NCI-H345 (cell line): ENCODE measurements at regions not wholly inside any gene's neighbourhood (a gene's known extent, or its start where the extent isn't known, plus 50 kb on each side); places are given as distances from the start of the nearest gene placed in this dataset.
"Not testable (repeated sequence)": the region's sequence is repeated elsewhere in the genome, so short reads cannot be mapped to it uniquely, and the experiment has no call there.

Experiments used
- DNase-seq: peaks from one replicate; lab custom pipeline; 2025; lab: John Stamatoyannopoulos, UW

- DNase-seq, result no peak
Observed at GRCh38 chr5:57950616-57951228, 468.1 kb upstream of the ACTBL2 start.

DNA sequence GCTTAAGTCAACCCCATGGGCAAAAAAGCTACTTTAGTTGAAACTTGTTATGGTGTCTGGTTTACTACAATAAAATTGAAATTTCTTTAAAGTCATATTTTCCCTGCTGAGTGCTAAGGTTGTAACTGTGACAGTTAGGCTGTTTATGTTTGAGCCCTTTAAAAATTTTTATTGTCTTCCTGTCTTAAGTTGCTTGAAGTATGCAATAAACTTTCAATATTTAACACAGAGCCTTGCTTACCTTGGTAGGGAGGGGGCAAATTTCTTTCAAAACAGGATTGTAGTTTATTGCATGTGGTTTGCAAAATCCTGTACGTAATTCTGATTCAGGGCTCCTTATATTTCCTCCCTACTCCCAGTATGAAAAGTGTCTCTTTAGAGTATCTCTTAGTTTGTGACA lies 465.5 kb upstream of the ACTBL2 start:
- no peak for DNase-seq

- DNase-seq, result no peak
Observed at GRCh38 chr5:57947181-57947580, 464.6 kb upstream of the ACTBL2 start.

- DNase-seq, result no peak
Observed at GRCh38 chr5:57940879-57941278, 458.3 kb upstream of the ACTBL2 start.

DNA sequence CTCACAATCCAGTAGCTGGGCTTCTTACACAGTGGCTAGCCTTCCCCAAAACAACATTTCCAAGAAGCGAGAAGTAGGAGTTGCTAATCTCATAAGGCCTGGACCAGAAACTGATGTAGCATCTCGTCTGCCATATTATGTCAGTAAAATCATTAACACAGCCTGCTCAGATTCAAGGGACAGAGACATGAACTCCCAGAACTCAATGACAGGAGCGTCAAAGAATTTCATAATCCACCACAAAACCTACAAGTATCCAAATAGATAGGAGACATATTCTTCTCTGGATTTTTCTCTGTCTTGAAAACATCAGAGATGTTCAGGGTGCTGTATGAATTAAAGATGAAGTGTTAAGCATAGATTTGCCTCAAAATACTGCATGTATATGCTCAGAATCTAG lies 457.6 kb upstream of the ACTBL2 start:
- no peak for DNase-seq

GRCh38 chr5:57939771-57940170 lies 457.2 kb upstream of the ACTBL2 start:
- DNase-seq, result no peak

- DNase-seq, result no peak
Observed at GRCh38 chr5:57939335-57939734, 456.7 kb upstream of the ACTBL2 start.

GRCh38 chr5:57938174-57938557 lies 455.6 kb upstream of the ACTBL2 start:
- no peak for DNase-seq

- no peak for DNase-seq
Observed at GRCh38 chr5:57937501-57938173, 455.0 kb upstream of the ACTBL2 start.

DNA sequence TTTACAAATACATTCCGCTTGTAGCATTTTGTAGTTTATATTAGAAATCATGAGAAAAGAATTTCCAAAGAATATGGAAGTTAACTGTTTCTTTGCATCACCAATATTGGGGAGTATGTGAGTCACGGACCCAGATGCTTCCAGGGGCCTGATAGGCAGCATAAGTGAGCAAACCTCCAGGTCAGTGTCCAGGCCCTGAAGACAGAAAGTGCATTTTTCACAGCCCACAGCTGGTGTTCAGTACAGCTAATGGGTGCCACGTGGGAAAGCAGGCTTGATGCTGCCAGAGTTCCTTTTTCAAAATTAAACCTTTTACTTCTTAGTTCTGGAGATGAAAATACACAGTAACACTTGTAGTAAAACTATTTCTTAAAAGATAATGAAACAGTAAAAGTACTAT lies 454.4 kb upstream of the ACTBL2 start:
- DNase-seq, result no peak

GRCh38 chr5:57932761-57933160 lies 450.1 kb upstream of the ACTBL2 start:
- no peak for DNase-seq

- DNase-seq, result no peak
Observed at GRCh38 chr5:57931807-57932206, 449.2 kb upstream of the ACTBL2 start.

DNA sequence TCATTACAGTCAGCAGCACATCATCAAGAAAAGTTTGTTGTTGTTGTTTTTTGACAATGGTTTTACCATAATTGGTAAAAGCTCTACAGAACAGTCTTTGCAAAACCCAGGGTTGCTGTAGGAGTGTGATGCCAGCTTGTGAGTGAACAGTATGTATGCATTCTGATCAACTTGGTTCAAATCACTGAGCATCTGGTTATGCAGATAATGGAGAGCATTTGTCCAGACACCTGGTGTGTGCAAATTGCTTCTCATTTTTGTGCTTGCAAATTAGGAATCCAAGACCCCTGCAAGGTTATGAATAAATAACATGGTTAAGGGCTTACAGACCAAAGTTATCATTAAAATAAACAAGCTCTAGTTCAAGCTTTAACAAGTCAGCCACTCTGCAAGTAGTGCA lies 448.7 kb upstream of the ACTBL2 start:
- no peak for DNase-seq

DNA sequence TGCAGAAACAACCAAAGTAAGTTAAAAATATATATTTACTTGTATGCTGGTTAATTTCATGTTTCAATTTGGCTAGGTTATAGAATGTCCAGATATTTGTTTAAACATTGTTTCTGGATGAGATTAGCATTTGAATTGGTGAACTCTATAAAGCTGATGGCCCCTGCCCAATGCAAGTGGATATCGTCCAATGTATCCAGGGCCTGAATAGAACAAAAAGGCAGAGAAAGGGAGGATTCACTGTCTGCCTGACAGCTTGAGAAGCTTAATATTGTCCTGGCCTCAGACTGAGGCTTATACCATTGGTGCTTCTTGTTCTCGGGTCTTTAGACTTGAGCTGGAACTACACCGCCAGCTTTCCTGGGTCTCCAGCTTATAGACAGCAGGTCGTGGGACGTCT lies 446.7 kb upstream of the ACTBL2 start:
- no peak for DNase-seq

- DNase-seq, result not testable (repeated sequence)
Observed at GRCh38 chr5:57923094-57923493, 440.5 kb upstream of the ACTBL2 start.

DNA sequence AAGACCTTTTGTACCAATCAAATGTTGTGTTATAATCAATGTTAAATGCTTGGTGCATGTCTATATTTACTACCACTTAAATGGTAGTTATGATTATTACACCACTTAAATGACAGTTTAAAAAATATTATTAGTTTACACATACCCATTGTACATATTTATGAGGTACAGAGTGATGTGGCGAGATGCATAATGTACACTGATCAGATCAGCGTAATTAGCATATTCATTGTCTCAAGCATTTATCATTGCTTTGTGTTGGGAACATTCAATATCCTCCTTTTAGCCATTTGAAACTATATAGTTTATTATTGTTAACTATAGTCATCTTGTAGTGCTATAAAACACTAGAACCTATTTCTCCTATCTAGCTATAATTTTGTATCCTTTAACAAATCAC lies 434.4 kb upstream of the ACTBL2 start:
- DNase-seq, result no peak

DNA sequence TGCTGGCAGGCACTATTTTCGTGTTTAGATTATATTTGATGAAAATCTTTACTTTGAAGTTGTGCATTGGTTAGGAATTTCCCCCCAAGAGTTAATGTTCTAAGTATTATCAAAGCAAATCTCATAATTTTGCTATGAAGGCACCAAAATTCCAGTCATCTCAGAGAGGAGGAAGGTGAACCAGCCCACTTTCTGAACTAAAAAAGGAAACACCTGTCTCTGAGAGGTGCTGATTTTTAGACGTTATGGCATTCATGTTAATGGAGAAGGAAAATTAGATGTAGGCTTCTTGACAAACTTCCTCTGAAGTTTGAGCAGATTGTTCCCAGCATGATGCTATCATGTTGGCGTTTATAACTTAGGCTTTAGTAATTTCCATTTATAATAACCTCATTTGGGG lies 432.9 kb upstream of the ACTBL2 start:
- DNase-seq, result no peak

DNA sequence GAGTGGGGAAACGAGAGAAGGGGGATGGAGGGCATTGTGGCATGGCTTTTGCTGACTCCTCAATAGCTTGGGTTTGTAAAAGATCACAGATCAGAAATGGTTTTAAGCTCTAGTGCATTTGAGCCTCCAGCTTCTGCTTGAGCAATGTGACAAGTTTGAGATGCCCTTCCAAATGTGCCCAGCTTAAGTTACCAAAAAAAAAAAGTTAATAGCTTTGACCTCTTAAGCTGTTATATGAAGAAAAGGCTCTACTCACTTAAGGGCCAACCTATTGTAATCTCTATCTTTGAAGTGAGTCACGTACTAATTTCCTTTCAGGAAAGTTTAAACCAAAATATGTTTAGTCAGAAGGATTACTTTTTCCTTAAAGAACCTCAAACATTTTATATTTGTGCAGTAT lies 428.8 kb upstream of the ACTBL2 start:
- DNase-seq, result no peak

DNA sequence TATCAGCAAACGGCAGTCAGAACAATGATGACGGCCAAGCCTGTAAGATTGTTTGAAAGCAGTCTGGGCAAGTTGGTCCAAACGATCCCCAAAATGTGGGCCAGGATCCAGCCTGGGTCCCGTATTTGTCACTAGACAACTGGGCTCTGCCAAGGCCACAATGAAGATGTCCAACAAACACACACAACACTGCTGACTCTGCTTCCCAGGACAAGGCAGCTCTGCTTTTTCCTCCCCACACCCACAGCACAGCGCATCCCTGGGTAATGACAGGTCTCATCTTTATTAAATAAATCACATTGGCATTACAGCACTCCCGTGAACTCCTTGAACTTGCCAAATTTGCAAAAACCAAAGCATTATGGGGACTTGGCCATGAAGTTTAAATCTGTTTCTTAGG lies 424.1 kb upstream of the ACTBL2 start:
- DNase-seq, result no peak

- DNase-seq, result no peak
Observed at GRCh38 chr5:57903458-57903857, 420.8 kb upstream of the ACTBL2 start.

DNA sequence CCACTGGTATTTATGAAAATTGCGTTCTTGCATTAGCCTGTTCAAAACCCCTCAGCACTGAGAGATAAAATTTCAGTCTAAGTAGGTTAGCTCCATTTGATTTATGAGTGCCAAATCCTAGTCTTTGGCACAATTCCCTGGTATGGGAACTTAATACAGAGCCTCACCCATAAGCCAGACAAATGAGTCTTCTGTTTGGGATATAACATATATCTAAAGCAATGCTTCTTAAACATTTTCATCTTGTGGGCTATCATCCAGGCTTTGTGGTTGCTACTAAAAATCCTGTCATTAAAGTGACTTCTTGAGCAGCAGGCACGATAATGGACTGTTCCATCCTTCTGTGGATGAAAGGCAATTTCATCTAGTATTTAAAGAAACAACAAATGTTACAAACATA lies 419.5 kb upstream of the ACTBL2 start:
- DNase-seq, result no peak

DNA sequence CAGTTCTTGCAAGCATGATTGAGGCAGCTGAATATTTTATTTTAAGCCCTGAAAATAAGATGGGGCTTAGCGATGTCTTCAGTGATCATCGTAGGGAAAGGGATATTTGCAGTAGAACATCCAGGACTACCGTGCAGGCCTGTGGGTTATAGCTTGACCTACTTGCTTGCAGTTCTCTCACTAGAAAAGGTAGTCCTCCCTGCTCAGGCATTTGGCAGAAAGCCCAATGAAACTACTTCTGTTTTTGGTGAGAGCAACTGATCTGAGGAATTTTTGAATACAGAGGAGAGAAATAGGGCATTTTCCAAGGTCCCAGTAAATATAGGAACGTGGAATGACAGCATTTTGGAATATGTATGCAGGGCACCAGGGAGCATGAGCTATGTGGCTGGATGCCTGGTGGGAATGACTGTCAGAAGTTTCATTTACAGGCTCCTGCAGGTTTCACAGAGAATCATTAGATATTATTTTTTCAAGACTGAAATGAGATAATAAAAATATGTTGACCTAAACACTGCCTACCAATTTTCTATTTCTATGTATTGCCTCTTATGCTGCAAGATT lies 417.9 kb upstream of the ACTBL2 start:
- no peak for DNase-seq

GRCh38 chr5:57896576-57896975 lies 414.0 kb upstream of the ACTBL2 start:
- no peak for DNase-seq

DNA sequence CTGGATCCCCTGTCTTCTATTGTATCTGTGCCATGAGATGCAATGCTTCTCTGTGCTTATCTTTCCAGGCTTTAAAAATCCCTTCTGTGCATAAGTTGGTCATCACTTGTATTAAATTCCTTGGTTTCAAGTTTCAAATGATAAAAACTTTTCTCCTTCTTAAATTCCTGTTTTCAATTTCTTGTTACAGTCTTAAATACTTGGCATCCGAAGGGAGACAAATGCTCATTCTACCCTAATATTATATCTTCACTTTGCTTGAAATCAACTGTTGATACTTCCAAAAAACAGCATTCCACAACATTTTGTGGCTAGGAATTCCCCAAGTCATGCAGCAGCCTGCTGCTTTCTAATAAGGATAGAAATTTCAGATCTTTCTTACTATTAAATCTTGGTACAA lies 413.2 kb upstream of the ACTBL2 start:
- DNase-seq, result no peak
